ENCODE measurements at regions not wholly inside any gene's neighbourhood (a gene's known extent, or its start where the extent isn't known, plus 50 kb on each side); places are given as distances from the start of the nearest gene placed in this dataset.

DNA sequence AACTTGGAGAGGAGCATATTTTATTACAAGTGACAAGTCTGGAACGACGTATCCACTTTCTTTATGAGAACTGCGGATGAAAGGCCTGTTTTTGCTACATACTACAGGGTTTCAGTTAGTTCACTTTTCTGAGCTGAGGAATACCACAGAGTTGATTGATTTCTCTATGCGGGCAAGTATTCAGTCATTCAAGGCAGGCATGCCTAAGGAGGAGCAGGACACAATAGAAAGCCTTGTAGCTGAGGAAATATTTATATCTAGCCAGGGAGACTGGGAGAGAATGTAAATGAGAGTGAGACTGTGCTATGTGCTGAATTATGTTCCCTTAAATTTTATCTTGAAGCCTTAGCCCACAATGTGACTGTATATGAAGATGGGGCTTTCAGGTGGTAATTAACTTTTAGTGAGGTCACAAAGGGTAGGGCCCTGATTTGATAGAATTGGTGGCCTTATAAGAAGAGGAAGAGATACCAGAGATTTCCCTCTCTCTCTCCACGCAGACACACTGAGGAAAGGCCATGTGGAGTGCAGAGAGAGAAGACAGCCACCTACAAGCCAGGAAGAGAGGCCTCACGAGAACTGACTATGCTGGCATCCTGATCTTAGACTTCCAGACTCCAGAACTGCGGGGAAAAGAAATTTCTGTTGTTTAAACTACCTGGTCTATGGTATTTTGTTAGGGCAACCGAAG lies 459.0 kb upstream of the ATP2B1 start:
- Histone ChIP-seq H3K27ac (no peak overlapping the region), H3K4me3 (no peak overlapping the region), H3K4me1 (replicated peaks) (no peaks in the 10 kb centered on the region), H3K9me3 (replicated peaks) (no peaks in the 10 kb centered on the region), H3K27me3 (replicated peaks) (no peaks in the 10 kb centered on the region), H3K36me3 (no peaks in the 10 kb centered on the region)
- no peak for DNase-seq (ENCODE audit: low read depth in 1 of 2, low spot score in 2 of 2)

DNA sequence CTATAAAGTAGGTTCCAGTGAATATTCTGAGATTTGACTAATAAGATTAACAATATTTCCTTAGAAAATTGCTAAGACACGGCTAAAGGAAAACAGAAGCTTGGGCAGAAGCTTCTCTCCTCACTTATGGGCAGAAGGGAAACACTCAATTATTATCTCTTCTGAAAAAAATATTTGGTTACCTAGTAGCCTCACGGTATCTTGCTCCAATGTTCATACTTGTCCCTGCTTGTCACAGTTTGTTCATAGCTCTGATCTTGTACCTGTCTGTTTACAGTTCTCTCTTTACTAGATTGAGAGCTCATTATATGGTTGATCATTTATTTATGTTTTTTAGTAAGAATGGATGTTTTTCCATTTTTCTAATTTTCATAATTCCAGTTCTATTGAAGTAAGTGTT lies 458.0 kb upstream of the ATP2B1 start:
- no peaks in the 10 kb centered on the region for H3K4me1 ChIP-seq (replicated peaks)
- no peaks in the 10 kb centered on the region for H3K9me3 ChIP-seq (replicated peaks)
- no peak overlapping the region for H3K27ac ChIP-seq
- DNase-seq (ENCODE audit: low read depth in 1 of 2, low spot score in 2 of 2), result no peak
- H3K36me3 ChIP-seq, result no peaks in the 10 kb centered on the region
- H3K4me3 ChIP-seq, result no peak overlapping the region
- no peaks in the 10 kb centered on the region for H3K27me3 ChIP-seq (replicated peaks)

DNA sequence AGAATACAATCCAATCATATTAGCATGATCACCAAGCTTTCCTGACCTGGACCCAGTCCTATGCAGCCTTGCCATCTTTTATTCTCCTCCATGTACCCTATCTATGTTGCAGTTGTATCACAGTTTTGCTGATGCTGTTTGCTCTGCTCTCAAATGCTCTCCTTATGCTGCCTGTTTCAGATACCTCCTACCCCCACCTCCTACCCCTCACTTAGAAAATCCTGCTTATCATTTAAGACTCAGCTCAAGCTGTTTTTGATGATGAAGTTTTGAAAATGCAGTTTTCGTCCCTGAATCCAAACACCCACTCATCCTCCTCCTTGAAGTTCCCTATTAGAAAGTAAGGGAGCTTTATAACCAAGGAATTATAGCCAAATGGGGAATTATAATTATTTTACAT lies 457.4 kb upstream of the ATP2B1 start:
- Histone ChIP-seq H3K9me3 (replicated peaks) (no peaks in the 10 kb centered on the region), H3K36me3 (no peaks in the 10 kb centered on the region), H3K27me3 (replicated peaks) (no peaks in the 10 kb centered on the region), H3K4me3 (no peak overlapping the region), H3K4me1 (replicated peaks) (no peaks in the 10 kb centered on the region), H3K27ac (no peak overlapping the region)
- no peak for DNase-seq (ENCODE audit: low read depth in 1 of 2, low spot score in 2 of 2)

DNA sequence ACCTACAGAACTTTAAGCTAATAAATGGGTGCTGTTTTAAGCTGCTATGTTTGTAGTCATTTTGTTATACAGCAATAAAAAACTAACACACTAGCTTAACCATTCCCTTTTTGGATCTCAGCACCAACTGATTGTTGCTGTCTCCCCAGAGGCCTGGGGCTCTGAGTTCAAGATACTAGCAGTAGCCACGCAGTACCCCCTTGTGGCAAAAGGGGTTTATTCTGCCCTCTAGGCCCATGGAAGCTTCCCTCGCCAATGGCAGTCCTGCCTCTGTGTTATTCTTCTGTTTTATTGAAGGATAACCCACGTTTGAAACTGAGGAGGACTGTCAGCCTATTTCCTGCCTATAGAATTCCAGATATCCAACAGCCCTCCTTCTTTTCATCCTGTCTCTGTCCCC lies 455.3 kb upstream of the ATP2B1 start:
- H3K27me3 ChIP-seq (replicated peaks), result no peaks in the 10 kb centered on the region
- no peaks in the 10 kb centered on the region for H3K4me1 ChIP-seq (replicated peaks)
- no peak overlapping the region for H3K27ac ChIP-seq
- H3K4me3 ChIP-seq, result no peak overlapping the region
- DNase-seq (ENCODE audit: low read depth in 1 of 2, low spot score in 2 of 2), result no peak
- H3K9me3 ChIP-seq (replicated peaks), result no peaks in the 10 kb centered on the region
- H3K36me3 ChIP-seq, result no peaks in the 10 kb centered on the region

DNA sequence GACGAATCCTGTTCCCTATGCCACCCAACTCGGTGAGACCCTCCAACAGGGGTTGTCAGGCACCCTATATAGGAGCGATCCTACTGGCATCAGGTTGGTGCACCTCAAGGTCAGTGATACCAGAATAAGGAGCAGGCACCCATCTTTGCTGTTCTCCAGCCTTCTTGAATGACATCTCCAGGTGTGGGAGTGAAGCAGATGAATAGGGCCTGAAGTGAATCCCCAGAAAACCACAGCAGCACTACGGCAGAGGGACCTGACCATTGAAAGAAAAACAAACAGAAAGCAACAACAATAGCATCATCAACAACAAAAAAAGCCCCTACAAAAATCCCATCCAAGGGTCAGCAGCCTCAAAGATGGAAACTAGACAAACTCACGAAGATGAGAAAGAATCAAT lies 445.2 kb upstream of the ATP2B1 start:
- H3K27ac ChIP-seq, result no peak overlapping the region
- no peaks in the 10 kb centered on the region for H3K9me3 ChIP-seq (replicated peaks)
- H3K4me1 ChIP-seq (replicated peaks), result peaks cover 5% of the 10 kb centered on the region; the same call in 1 of the 2 replicates
- no peaks in the 10 kb centered on the region for H3K36me3 ChIP-seq
- no peak overlapping the region for H3K4me3 ChIP-seq
- H3K27me3 ChIP-seq (replicated peaks), result no peaks in the 10 kb centered on the region
- DNase-seq (ENCODE audit: low read depth in 1 of 2, low spot score in 2 of 2), result no peak

DNA sequence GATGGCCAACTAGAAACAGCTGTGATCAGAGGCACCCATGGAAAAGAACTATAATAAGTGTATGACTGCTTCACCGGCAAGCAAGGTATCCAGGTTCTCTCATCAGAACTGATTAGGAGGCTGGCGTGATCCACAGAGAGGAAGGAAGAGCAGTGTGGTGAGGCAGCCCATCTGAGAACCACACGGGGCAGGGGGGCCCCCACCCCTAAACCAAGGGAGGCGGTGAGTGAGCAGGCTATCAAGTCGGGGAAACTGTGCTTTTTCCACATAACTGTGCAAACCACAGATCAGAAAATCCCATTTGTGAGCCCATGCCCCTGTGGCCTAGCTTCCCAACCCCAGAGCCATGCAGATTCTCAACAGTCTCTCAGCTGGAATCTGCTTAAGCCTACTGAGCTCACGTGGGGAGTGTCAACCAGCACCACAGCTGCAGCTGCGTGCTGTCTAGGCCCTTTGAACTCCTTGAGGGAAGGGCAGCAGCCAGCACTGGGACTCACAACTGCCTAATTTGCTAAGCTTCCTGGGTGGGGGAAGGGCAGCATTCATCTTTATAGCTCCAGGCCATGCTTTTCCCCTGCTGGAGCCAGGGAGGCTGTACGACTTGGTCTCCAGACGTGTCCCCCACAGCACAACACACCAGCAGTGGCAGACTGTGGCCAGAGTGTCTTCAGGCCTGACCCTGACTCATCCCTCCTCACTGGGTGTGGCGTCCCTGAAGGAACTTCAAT lies 444.4 kb upstream of the ATP2B1 start:
- peak in 1 of 2 experiments; percentile 43 for DNase-seq (ENCODE audit: low read depth in 1 of 2, low spot score in 2 of 2)
- H3K9me3 ChIP-seq (replicated peaks), result no peaks in the 10 kb centered on the region
- peaks cover 5% of the 10 kb centered on the region; the same call in 1 of the 2 replicates for H3K4me1 ChIP-seq (replicated peaks)
- no peaks in the 10 kb centered on the region for H3K27me3 ChIP-seq (replicated peaks)
- H3K4me3 ChIP-seq, result no peak overlapping the region
- H3K36me3 ChIP-seq, result no peaks in the 10 kb centered on the region
- no peak overlapping the region for H3K27ac ChIP-seq

DNA sequence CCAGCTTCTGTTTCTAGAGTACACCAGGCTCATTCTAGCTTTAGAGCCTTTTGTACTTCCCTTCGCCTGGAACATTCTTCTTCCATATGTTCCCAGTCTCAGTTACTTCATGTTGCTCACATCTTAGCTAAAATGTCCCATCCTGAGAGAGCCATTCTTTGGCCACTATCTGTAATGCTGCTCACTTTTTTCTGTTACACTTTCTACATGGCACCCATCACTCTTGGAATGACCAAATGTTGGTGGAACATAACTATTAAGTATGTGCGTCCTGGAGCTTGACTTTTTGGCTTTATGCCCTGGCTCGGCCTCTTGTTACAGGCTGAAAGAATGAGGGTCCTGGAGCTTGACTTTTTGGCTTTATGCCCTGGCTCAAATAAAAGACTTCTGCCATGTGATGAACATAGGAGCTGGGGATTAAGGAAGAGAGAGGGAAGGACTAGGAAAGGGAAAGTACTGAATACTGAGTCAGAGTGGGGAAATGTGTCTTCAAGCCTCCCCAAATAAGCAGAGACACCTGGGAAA lies 442.9 kb upstream of the ATP2B1 start:
- Histone ChIP-seq H3K27me3 (replicated peaks) (no peaks in the 10 kb centered on the region), H3K36me3 (no peaks in the 10 kb centered on the region), H3K9me3 (replicated peaks) (no peaks in the 10 kb centered on the region), H3K4me1 (replicated peaks) (peaks cover 5% of the 10 kb centered on the region; the same call in 1 of the 2 replicates), H3K27ac (no peak overlapping the region), H3K4me3 (no peak overlapping the region)
- DNase-seq (ENCODE audit: low read depth in 1 of 2, low spot score in 2 of 2), result no peak

DNA sequence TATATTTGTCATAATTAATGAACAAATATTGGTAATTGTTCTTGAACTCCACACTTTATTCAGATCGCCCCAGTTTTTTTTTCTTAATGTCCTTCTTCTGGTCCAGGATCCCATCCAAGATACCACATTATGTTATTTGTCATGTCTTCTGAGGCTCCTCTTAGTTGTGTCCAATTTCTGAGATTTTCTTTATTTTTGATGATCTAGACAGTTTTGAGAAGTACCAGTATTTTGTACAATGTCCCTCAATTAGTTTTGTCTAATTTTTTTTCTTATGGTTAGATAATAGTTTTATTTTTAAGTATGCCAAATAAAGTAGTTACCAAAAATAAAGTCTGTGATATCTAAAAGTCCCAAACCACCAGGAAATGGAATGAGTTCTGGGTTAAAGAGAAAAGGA lies 440.8 kb upstream of the ATP2B1 start:
- Histone ChIP-seq H3K27ac (no peak overlapping the region), H3K4me3 (no peak overlapping the region), H3K36me3 (no peaks in the 10 kb centered on the region), H3K27me3 (replicated peaks) (no peaks in the 10 kb centered on the region), H3K9me3 (replicated peaks) (no peaks in the 10 kb centered on the region), H3K4me1 (replicated peaks) (peaks cover 5% of the 10 kb centered on the region; the same call in 1 of the 2 replicates)
- DNase-seq (ENCODE audit: low read depth in 1 of 2, low spot score in 2 of 2), result no peak

GRCh38 chr12:90129366-90130030 lies 420.9 kb upstream of the ATP2B1 start:
- H3K36me3 ChIP-seq, result no peaks in the 10 kb centered on the region
- no peaks in the 10 kb centered on the region for H3K27me3 ChIP-seq (replicated peaks)
- no peaks in the 10 kb centered on the region for H3K9me3 ChIP-seq (replicated peaks)
- no peak overlapping the region for H3K4me3 ChIP-seq
- no peaks in the 10 kb centered on the region for H3K4me1 ChIP-seq (replicated peaks)
- DNase-seq (ENCODE audit: low read depth in 1 of 2, low spot score in 2 of 2), result no peak
- no peak overlapping the region for H3K27ac ChIP-seq

GRCh38 chr12:90128526-90128925 lies 419.9 kb upstream of the ATP2B1 start:
- DNase-seq (ENCODE audit: low read depth in 1 of 2, low spot score in 2 of 2), result no peak

GRCh38 chr12:90126125-90126524 lies 417.5 kb upstream of the ATP2B1 start:
- H3K27me3 ChIP-seq (replicated peaks), result no peaks in the 10 kb centered on the region
- no peaks in the 10 kb centered on the region for H3K36me3 ChIP-seq
- no peak overlapping the region for H3K4me3 ChIP-seq
- no peaks in the 10 kb centered on the region for H3K4me1 ChIP-seq (replicated peaks)
- DNase-seq (ENCODE audit: low read depth in 1 of 2, low spot score in 2 of 2), result peak in 1 of 2 experiments; percentile 10
- H3K9me3 ChIP-seq (replicated peaks), result no peaks in the 10 kb centered on the region
- no peak overlapping the region for H3K27ac ChIP-seq

More at GRCh38 chr12:90128526-90128925, 419.9 kb upstream of the ATP2B1 start:
- no peaks in the 10 kb centered on the region for H3K9me3 ChIP-seq (replicated peaks)
- H3K4me3 ChIP-seq, result no peak overlapping the region
- H3K27me3 ChIP-seq (replicated peaks), result no peaks in the 10 kb centered on the region
- no peaks in the 10 kb centered on the region for H3K4me1 ChIP-seq (replicated peaks)
- no peaks in the 10 kb centered on the region for H3K36me3 ChIP-seq
- no peak overlapping the region for H3K27ac ChIP-seq

DNA sequence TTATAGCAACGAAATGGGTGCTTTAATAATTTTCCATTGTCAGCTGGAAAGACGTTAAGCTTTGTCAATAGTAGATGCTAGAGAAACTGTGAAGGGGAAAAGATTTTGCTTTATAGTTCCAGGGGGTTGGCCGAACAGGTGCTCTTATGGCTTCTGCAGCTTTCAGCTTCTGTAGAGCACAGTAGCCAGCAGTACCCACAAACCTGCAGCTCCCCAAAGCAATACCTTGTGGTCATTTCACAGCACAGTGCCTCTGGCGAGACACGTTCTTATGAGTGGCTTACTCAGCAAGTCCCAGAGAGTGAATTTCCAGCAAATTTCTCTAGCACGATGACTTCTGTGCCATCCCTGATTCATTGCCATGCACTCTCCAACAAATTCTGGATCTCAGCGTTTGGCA lies 416.3 kb upstream of the ATP2B1 start:
- Histone ChIP-seq H3K4me1 (replicated peaks) (no peaks in the 10 kb centered on the region), H3K9me3 (replicated peaks) (no peaks in the 10 kb centered on the region), H3K27me3 (replicated peaks) (no peaks in the 10 kb centered on the region), H3K36me3 (no peaks in the 10 kb centered on the region), H3K4me3 (no peak overlapping the region), H3K27ac (no peak overlapping the region)
- no peak for DNase-seq (ENCODE audit: low read depth in 1 of 2, low spot score in 2 of 2)

DNA sequence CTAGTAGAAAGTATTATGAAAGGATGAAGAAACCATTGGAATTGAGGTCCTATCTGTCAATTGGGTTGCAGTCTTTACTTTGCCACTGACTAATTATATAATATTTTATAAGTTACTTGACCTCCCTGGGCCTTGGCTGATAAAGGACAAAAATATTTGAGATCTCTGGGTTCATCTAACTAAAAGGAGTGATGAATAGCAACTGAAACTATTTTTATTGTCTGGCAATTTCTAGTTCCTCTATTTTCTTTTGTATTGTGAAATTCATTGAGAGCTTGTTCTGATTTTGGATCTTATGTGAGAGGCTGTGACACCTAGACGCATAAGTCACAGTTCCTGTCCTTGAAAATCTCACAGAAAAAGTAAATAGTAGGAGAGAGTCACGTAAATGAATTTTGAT lies 415.7 kb upstream of the ATP2B1 start:
- Histone ChIP-seq H3K27me3 (replicated peaks) (no peaks in the 10 kb centered on the region), H3K36me3 (no peaks in the 10 kb centered on the region), H3K4me3 (no peak overlapping the region), H3K9me3 (replicated peaks) (no peaks in the 10 kb centered on the region), H3K4me1 (replicated peaks) (no peaks in the 10 kb centered on the region), H3K27ac (no peak overlapping the region)
- no peak for DNase-seq (ENCODE audit: low read depth in 1 of 2, low spot score in 2 of 2)

DNA sequence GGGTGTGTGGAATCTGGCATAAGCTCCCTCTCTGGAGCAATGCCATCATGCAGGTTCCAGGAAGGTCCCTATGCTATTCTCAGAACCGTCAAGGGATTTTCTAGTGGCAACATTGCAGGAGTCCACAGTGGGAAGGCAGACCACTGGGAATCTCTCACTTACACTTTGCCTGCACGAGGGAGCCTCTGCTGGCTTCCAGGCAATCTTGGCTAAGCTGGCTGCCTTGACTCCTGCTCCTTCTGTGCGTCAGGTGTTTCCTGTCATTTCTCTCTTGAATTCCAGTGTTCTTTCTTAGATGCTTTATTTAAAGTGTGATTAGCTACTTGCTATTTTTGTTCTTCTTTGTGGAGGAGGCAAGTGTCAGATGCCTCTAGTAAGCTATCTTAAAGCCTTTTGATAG lies 414.0 kb upstream of the ATP2B1 start:
- Histone ChIP-seq H3K9me3 (replicated peaks) (no peaks in the 10 kb centered on the region), H3K36me3 (no peaks in the 10 kb centered on the region), H3K27ac (no peak overlapping the region), H3K27me3 (replicated peaks) (no peaks in the 10 kb centered on the region), H3K4me3 (no peak overlapping the region), H3K4me1 (replicated peaks) (no peaks in the 10 kb centered on the region)
- DNase-seq (ENCODE audit: low read depth in 1 of 2, low spot score in 2 of 2), result no peak
